ENCODE measurements at regions not wholly inside any gene's neighbourhood (a gene's known extent, or its start where the extent isn't known, plus 50 kb on each side); places are given as distances from the start of the nearest gene placed in this dataset.

- Mint-ChIP-seq H3K27ac (ENCODE audit: unreplicated experiment) (no peak overlapping the region), H3K4me3 (ENCODE audit: unreplicated experiment) (no peak overlapping the region), H3K36me3 (ENCODE audit: low read depth) (peaks cover 2% of the 10 kb centered on the region), H3K9me3 (ENCODE audit: low read depth) (peaks cover 64% of the 10 kb centered on the region), H3K4me1 (ENCODE audit: low read depth) (no peaks in the 10 kb centered on the region), H3K27me3 (ENCODE audit: low read depth) (no peaks in the 10 kb centered on the region)
- no peak for TF ChIP-seq CTCF (IDR thresholded peaks at IDR 0.05)
- DNase-seq (ENCODE audit: low spot score) = no peak
Measured at GRCh38 chr16:35410438-35410837, 1951.0 kb downstream of the TP53TG3F start.

GRCh38 chr16:35411156-35411555 lies 1951.7 kb downstream of the TP53TG3F start:
- Mint-ChIP-seq H3K36me3 (ENCODE audit: low read depth) (peaks cover 2% of the 10 kb centered on the region), H3K27ac (ENCODE audit: unreplicated experiment) (no peak overlapping the region), H3K4me1 (ENCODE audit: low read depth) (no peaks in the 10 kb centered on the region), H3K4me3 (ENCODE audit: unreplicated experiment) (no peak overlapping the region), H3K27me3 (ENCODE audit: low read depth) (no peaks in the 10 kb centered on the region), H3K9me3 (ENCODE audit: low read depth) (peaks cover 62% of the 10 kb centered on the region)
- TF ChIP-seq CTCF (IDR thresholded peaks at IDR 0.05) = no peak
- no peak for DNase-seq (ENCODE audit: low spot score)

DNA sequence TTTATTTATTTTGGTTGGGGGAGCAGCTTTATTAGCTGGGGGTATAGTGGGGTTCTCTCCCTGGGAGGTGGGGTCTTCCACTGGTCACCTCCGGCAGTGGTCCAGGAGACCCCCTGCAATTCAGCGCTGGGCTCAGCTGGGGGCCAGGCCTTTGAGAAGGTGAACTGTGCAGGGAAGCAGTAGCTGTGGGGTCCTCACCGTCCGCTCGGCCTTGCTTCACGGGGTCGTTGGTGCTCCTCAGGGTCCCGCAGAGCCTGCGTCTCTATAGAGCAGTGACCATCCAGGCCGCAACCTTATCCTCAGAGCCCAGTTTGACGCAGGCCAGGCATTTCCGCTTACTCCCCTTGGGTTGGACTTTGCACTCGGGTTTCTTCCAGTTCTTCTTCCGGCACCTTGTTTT lies 1954.7 kb downstream of the TP53TG3F start:
- Mint-ChIP-seq H3K4me3 (ENCODE audit: unreplicated experiment) (no peak overlapping the region), H3K4me1 (ENCODE audit: low read depth) (no peaks in the 10 kb centered on the region), H3K27me3 (ENCODE audit: low read depth) (no peaks in the 10 kb centered on the region), H3K27ac (ENCODE audit: unreplicated experiment) (no peak overlapping the region), H3K36me3 (ENCODE audit: low read depth) (no peaks in the 10 kb centered on the region), H3K9me3 (ENCODE audit: low read depth) (peaks cover 63% of the 10 kb centered on the region)
- no peak for TF ChIP-seq CTCF (IDR thresholded peaks at IDR 0.05)
- peak; percentile 68 for DNase-seq (ENCODE audit: low spot score)

DNA sequence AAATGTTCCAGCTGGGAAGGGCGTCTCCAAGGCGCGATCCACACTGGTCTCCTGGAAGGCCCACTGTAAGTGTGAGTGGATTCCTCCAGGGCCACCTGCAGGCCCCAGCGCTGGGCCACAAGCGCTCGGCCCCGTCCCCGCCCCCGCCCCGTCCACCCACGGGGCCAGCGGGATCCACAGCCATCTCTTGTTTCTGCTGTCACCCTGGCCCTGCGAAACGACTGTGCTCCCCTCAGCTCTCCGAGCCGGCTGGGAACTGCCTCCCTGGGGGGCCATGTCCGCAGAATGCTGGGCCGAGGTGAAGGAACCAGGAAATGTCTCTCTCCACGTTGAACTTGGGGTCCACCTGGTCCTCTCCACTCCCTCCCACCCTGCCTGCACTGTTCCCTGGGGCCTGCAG lies 1955.2 kb downstream of the TP53TG3F start:
- no peaks in the 10 kb centered on the region for H3K36me3 Mint-ChIP-seq (ENCODE audit: low read depth)
- no peak for TF ChIP-seq CTCF (IDR thresholded peaks at IDR 0.05)
- no peaks in the 10 kb centered on the region for H3K27me3 Mint-ChIP-seq (ENCODE audit: low read depth)
- DNase-seq (ENCODE audit: low spot score) = no peak
- no peaks in the 10 kb centered on the region for H3K4me1 Mint-ChIP-seq (ENCODE audit: low read depth)
- H3K27ac Mint-ChIP-seq (ENCODE audit: unreplicated experiment) = no peak overlapping the region
- peaks cover 66% of the 10 kb centered on the region for H3K9me3 Mint-ChIP-seq (ENCODE audit: low read depth)
- no peak overlapping the region for H3K4me3 Mint-ChIP-seq (ENCODE audit: unreplicated experiment)

DNA sequence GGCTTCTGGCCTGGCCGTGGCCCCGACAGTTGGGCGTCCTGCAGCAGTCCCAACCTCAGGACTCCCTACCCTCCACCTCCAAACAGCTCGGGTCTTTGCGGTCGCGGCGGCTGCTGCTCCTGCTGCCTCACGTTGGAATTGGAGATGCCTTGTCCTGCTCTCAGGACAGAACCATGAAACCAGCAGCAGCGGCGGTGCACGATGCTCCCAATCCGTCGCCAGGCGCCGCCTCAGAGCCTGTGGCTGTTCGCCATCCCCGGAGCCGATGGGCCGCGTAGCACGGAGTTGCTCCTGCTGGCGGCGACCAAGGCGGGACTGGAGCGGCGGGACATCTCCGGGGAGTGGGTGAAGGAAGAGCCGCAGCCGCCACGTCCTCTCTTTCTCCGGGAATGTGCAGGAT lies 1965.9 kb downstream of the TP53TG3F start:
- DNase-seq (ENCODE audit: low spot score) = peak; percentile 85
- peaks cover 55% of the 10 kb centered on the region for H3K9me3 Mint-ChIP-seq (ENCODE audit: low read depth)

More for the DNA sequence above, 1965.9 kb downstream of the TP53TG3F start:
- H3K4me3 Mint-ChIP-seq (ENCODE audit: unreplicated experiment) = no peak overlapping the region
- H3K36me3 Mint-ChIP-seq (ENCODE audit: low read depth) = no peaks in the 10 kb centered on the region
- TF ChIP-seq CTCF (IDR thresholded peaks at IDR 0.05) = no peak
- H3K27ac Mint-ChIP-seq (ENCODE audit: unreplicated experiment) = no peak overlapping the region
- no peaks in the 10 kb centered on the region for H3K4me1 Mint-ChIP-seq (ENCODE audit: low read depth)
- H3K27me3 Mint-ChIP-seq (ENCODE audit: low read depth) = no peaks in the 10 kb centered on the region

Measured in chondrocyte (in vitro differentiated cells).